ENCODE measurements at regions not wholly inside any gene's neighbourhood (a gene's known extent, or its start where the extent isn't known, plus 50 kb on each side); places are given as distances from the start of the nearest gene placed in this dataset.

- H3K27ac Mint-ChIP-seq, result no peak overlapping the region
- DNase-seq (no peak), ATAC-seq (no peak)
- intact Hi-C loops (cut with DNase I, micrococcal nuclease), result no loop called here
- ChIA-PET POLR2A (no interaction called here), CTCF (interaction anchor here (0.9 kb wide), 1 partner anchor 11 kb away, joined by 3 read pairs; no protein-coding TSS in a partner anchor)
- H3K4me1 Mint-ChIP-seq, result no peaks in the 10 kb centered on the region
- no peaks in the 10 kb centered on the region for H3K36me3 Mint-ChIP-seq (ENCODE audit: low read depth)
- no peaks in the 10 kb centered on the region for H3K27me3 Mint-ChIP-seq
- H3K9me3 Mint-ChIP-seq (ENCODE audit: low read depth), result peaks cover 3% of the 10 kb centered on the region
- H3K4me3 Mint-ChIP-seq, result no peak overlapping the region
Observed at GRCh38 chr7:84627250-84627649, 432.7 kb upstream of the SEMA3A start.

- no peak for ATAC-seq
- POLR2A ChIA-PET, result no interaction called here
- no peaks in the 10 kb centered on the region for H3K9me3 Mint-ChIP-seq (ENCODE audit: low read depth)
Observed at GRCh38 chr7:84624927-84625326, 430.3 kb upstream of the SEMA3A start.

DNA sequence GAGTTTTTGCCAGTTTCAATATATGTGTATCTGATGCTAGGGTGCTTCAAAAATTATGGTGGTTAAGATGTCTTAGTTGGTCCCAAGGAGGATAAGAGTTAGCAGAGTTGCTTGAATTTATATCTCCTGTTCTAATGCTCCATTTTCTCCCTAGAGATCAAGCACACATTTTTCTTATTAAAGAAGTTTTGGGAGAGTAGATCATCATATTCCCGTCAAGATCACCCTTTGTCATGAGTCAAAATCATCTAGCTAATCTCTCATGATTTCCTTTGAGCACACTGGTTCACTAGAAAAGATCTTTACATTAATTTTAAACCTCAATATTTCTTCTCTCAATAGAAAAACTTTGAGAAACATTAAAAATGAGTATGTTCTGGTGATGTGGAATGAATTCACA, 429.9 kb upstream of the SEMA3A start:
- ATAC-seq (no peak), DNase-seq (no peak)
- ChIA-PET CTCF (no interaction called here), POLR2A (no interaction called here)
- no peaks in the 10 kb centered on the region for H3K27me3 Mint-ChIP-seq
- H3K36me3 Mint-ChIP-seq (ENCODE audit: low read depth), result no peaks in the 10 kb centered on the region
- no peaks in the 10 kb centered on the region for H3K9me3 Mint-ChIP-seq (ENCODE audit: low read depth)
- no peak overlapping the region for H3K27ac Mint-ChIP-seq
- no peak overlapping the region for H3K4me3 Mint-ChIP-seq
- intact Hi-C loops (cut with DNase I, micrococcal nuclease), result no loop called here
- H3K4me1 Mint-ChIP-seq, result no peaks in the 10 kb centered on the region

More at GRCh38 chr7:84624927-84625326, 430.3 kb upstream of the SEMA3A start:
- intact Hi-C loops (cut with DNase I, micrococcal nuclease), result no loop called here
- no peak for DNase-seq
- CTCF ChIA-PET, result no interaction called here
- Mint-ChIP-seq H3K27ac (no peak overlapping the region), H3K4me3 (no peak overlapping the region), H3K27me3 (no peaks in the 10 kb centered on the region), H3K4me1 (no peaks in the 10 kb centered on the region), H3K36me3 (ENCODE audit: low read depth) (no peaks in the 10 kb centered on the region)

DNA sequence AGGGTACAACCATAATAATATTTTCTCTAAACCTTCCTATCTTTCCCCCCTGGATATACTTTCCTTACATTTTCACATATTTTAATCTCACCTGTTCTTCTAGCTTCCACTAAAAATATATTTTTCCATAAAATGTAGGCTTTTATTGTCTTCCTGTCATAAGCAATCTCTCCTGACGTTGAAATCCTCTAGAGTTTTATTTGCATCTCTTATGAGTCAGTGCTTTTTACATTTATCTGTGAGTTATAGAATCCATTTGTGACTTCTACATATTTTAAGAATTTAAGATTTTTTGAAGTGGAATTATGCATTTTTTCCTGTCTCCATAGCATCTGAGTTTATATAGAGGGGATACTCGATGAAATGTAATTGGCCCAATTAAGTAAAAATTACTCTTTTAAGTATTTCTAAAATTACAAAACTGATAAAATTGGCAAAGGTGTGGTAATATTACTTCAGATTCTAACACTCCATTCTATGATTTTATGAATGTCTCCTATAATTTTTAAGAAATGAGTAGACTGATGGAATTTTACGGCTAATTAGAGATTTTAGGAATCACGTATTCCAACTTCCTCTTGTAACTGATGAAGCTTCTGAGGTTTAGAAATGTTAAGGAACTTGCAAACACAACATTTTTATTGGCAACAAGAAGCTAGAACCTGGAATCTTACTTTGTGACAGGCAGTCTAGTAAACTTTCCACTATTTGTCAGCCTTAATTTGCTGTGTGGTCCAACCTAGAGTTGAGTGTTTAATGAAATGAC, 422.9 kb upstream of the SEMA3A start:
- H3K27ac Mint-ChIP-seq, result no peak overlapping the region
- H3K27me3 Mint-ChIP-seq, result no peaks in the 10 kb centered on the region
- intact Hi-C loops (cut with DNase I, micrococcal nuclease), result no loop called here
- H3K4me1 Mint-ChIP-seq, result no peaks in the 10 kb centered on the region
- no peak for DNase-seq
- POLR2A ChIA-PET, result no interaction called here
- ATAC-seq, result no peak
- no peaks in the 10 kb centered on the region for H3K9me3 Mint-ChIP-seq (ENCODE audit: low read depth)
- no peaks in the 10 kb centered on the region for H3K36me3 Mint-ChIP-seq (ENCODE audit: low read depth)
- no peak overlapping the region for H3K4me3 Mint-ChIP-seq
- CTCF ChIA-PET, result no interaction called here

DNA sequence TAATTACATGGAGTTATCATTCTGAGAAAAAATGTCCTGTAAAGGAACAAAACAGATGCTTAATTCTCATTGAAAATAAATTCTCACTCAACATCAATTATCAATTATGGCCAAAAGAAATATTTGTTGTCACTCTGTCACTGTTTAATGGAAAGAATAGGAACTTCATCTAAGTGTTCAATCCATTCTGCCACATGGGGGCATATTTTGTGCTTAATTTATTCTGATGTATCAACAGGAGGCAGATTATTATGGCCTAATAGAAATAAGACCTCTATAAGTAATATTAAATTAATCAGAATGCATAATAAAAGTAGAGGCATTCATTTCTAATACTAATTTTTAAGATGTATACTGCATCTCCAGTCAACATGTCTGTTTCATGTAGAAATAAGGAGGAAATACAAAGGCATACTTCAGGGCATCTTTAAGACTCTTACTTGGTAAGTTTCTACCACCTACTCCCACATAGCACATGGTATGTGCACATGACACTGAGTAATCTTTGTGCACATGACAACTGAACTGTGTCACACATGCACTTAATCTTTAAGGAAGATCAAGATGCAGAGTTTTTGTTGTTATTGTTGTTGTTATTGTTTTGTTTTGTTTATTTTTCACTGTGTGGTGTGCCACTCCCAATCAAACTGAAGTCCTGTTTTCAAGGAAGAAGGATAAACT, 420.4 kb upstream of the SEMA3A start:
- Mint-ChIP-seq H3K4me1 (no peaks in the 10 kb centered on the region), H3K4me3 (no peak overlapping the region), H3K27ac (no peak overlapping the region), H3K27me3 (no peaks in the 10 kb centered on the region), H3K36me3 (ENCODE audit: low read depth) (no peaks in the 10 kb centered on the region), H3K9me3 (ENCODE audit: low read depth) (no peaks in the 10 kb centered on the region)
- intact Hi-C loops (cut with DNase I, micrococcal nuclease), result no loop called here
- ATAC-seq (no peak), DNase-seq (no peak)
- ChIA-PET CTCF (no interaction called here), POLR2A (no interaction called here)

GRCh38 chr7:84612981-84613681, 418.5 kb upstream of the SEMA3A start:
- no peaks in the 10 kb centered on the region for H3K36me3 Mint-ChIP-seq (ENCODE audit: low read depth)
- ChIA-PET CTCF (no interaction called here), POLR2A (no interaction called here)
- H3K9me3 Mint-ChIP-seq (ENCODE audit: low read depth), result no peaks in the 10 kb centered on the region
- DNase-seq (no peak), ATAC-seq (no peak)
- H3K27me3 Mint-ChIP-seq, result no peaks in the 10 kb centered on the region
- intact Hi-C loops (cut with DNase I, micrococcal nuclease), result no loop called here
- H3K27ac Mint-ChIP-seq, result no peak overlapping the region
- H3K4me1 Mint-ChIP-seq, result no peaks in the 10 kb centered on the region
- no peak overlapping the region for H3K4me3 Mint-ChIP-seq

- ATAC-seq, result no peak
- no peaks in the 10 kb centered on the region for H3K27me3 Mint-ChIP-seq
- intact Hi-C loops (cut with DNase I, micrococcal nuclease), result no loop called here
- ChIA-PET CTCF (no interaction called here), POLR2A (no interaction called here)
- H3K9me3 Mint-ChIP-seq (ENCODE audit: low read depth), result no peaks in the 10 kb centered on the region
- no peak for DNase-seq
- H3K36me3 Mint-ChIP-seq (ENCODE audit: low read depth), result no peaks in the 10 kb centered on the region
- no peaks in the 10 kb centered on the region for H3K4me1 Mint-ChIP-seq
- H3K27ac Mint-ChIP-seq, result no peak overlapping the region
- H3K4me3 Mint-ChIP-seq, result no peak overlapping the region
Observed at GRCh38 chr7:84611391-84611790, 416.8 kb upstream of the SEMA3A start.

DNA sequence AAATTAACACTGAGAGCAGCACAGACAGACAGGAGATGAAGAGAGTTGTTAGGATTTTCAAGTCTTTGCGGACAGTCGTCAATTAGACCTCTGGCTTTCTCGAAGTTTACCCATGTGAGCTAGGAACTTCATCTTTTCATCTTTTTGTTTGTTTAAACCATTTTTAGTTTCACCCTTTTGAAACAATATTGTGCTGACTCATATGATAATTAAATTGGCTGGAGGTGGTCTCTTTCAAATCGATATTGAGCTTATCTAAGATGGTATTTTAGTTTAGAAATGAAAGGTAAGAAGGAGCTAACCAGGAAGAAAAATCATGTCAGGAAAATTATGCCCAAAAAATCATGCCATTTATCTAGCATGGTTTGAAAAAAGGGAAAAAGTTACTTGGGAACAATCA, 415.8 kb upstream of the SEMA3A start:
- ATAC-seq (no peak), DNase-seq (no peak)
- H3K4me1 Mint-ChIP-seq, result no peaks in the 10 kb centered on the region
- H3K27me3 Mint-ChIP-seq, result no peaks in the 10 kb centered on the region
- H3K9me3 Mint-ChIP-seq (ENCODE audit: low read depth), result no peaks in the 10 kb centered on the region
- POLR2A ChIA-PET, result no interaction called here
- H3K36me3 Mint-ChIP-seq (ENCODE audit: low read depth), result no peaks in the 10 kb centered on the region
- intact Hi-C loops (cut with DNase I, micrococcal nuclease), result no loop called here
- H3K27ac Mint-ChIP-seq, result no peak overlapping the region
- CTCF ChIA-PET, result interaction anchor here (0.5 to 0.6 kb wide), 2 partner anchors 33 to 65 kb away, joined by 3 to 4 read pairs; no protein-coding TSS in a partner anchor
- no peak overlapping the region for H3K4me3 Mint-ChIP-seq

GRCh38 chr7:84605301-84605700, 410.7 kb upstream of the SEMA3A start:
- peaks cover 9% of the 10 kb centered on the region for H3K9me3 Mint-ChIP-seq (ENCODE audit: low read depth)
- no peak overlapping the region for H3K27ac Mint-ChIP-seq
- no peak overlapping the region for H3K4me3 Mint-ChIP-seq
- no peaks in the 10 kb centered on the region for H3K36me3 Mint-ChIP-seq (ENCODE audit: low read depth)
- intact Hi-C loops (cut with DNase I, micrococcal nuclease), result no loop called here
- DNase-seq (no peak), ATAC-seq (no peak)
- H3K4me1 Mint-ChIP-seq, result no peaks in the 10 kb centered on the region
- ChIA-PET POLR2A (no interaction called here), CTCF (no interaction called here)
- H3K27me3 Mint-ChIP-seq, result no peaks in the 10 kb centered on the region

DNA sequence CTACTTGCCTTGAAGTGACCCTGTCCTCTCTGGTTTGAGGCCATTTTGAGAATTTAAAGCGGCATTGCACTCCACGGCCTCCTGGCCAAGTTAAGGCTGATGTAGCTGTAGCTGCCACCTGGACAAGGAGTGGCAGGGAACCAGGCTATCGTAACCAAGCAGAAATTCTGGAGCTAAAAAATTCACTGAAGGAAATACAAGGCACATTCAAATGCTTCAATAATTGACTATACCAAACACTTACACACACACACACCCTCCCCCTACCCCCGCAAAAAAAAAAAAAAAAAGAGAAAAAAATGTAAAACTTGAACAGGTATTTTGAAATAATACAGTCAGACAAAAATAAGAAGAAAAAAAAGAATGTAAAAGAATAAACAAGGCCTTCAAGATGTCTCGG, 409.0 kb upstream of the SEMA3A start:
- POLR2A ChIA-PET, result no interaction called here
- no peak for DNase-seq
- H3K36me3 Mint-ChIP-seq (ENCODE audit: low read depth), result no peaks in the 10 kb centered on the region
- no peaks in the 10 kb centered on the region for H3K27me3 Mint-ChIP-seq
- no peaks in the 10 kb centered on the region for H3K4me1 Mint-ChIP-seq
- no peak overlapping the region for H3K27ac Mint-ChIP-seq
- ATAC-seq, result no peak
- intact Hi-C loops (cut with DNase I, micrococcal nuclease), result no loop called here
- CTCF ChIA-PET, result no interaction called here
- H3K9me3 Mint-ChIP-seq (ENCODE audit: low read depth), result peaks cover 10% of the 10 kb centered on the region
- H3K4me3 Mint-ChIP-seq, result no peak overlapping the region

DNA sequence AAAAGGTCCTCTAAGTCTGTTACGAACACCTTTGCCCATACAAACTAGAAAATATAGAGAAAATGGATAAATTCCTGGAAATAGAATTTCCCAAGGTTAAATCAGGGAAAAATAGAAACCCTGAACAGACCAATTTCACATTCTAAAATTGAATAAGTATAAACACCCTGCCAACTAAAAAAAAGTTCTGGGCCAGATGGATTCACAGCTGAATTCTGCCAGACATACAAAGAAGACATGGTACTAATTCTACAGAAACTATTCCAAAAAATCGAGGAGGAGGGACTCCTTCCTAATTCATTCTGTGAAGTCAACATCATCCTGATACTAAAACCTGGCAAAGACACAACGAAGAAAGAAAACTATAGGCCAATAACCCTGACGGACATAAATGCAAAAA, 400.4 kb upstream of the SEMA3A start:
- intact Hi-C loops (cut with DNase I, micrococcal nuclease), result no loop called here
- no peak overlapping the region for H3K4me3 Mint-ChIP-seq
- H3K4me1 Mint-ChIP-seq, result no peaks in the 10 kb centered on the region
- no peak overlapping the region for H3K27ac Mint-ChIP-seq
- H3K27me3 Mint-ChIP-seq, result no peaks in the 10 kb centered on the region
- DNase-seq, result no peak
- ATAC-seq, result no peak
- ChIA-PET POLR2A (no interaction called here), CTCF (no interaction called here)
- peaks cover 1% of the 10 kb centered on the region for H3K9me3 Mint-ChIP-seq (ENCODE audit: low read depth)
- no peaks in the 10 kb centered on the region for H3K36me3 Mint-ChIP-seq (ENCODE audit: low read depth)

- Mint-ChIP-seq H3K4me3 (no peak overlapping the region), H3K9me3 (ENCODE audit: low read depth) (no peaks in the 10 kb centered on the region), H3K36me3 (ENCODE audit: low read depth) (no peaks in the 10 kb centered on the region), H3K27me3 (no peaks in the 10 kb centered on the region), H3K4me1 (no peaks in the 10 kb centered on the region), H3K27ac (no peak overlapping the region)
- ChIA-PET POLR2A (no interaction called here), CTCF (interaction anchor here (0.7 kb wide), 1 partner anchor 338 kb away, joined by 3 read pairs; no protein-coding TSS in a partner anchor)
- ATAC-seq (no peak), DNase-seq (no peak)
- intact Hi-C loops (cut with DNase I, micrococcal nuclease), result no loop called here
Observed at GRCh38 chr7:84591897-84592296, 397.3 kb upstream of the SEMA3A start.
